K562 (cell line): ENCODE measurements at regions not wholly inside any gene's neighbourhood (a gene's known extent, or its start where the extent isn't known, plus 50 kb on each side); places are given as distances from the start of the nearest gene placed in this dataset.

Source experiments
- ATAC-seq: fragments of 200-7000 bp; cut with Tn5 transposase; 3 replicates; pipeline ENCODE4 v1.9.1; 2020; ENCODE audit warnings: moderate library complexity
- BruUV-seq: library from RNA; stranded (reverse); fragments of 400-500 nt; replicated peaks from 2 replicates; lab custom pipeline; 2021; lab: Mats Ljungman, UMichigan
- CTCF ChIA-PET: fragments of 300-600 bp; formaldehyde crosslinking; extraction: SDS; loops from one replicate; lab custom pipeline; 2021; ENCODE audit warnings: low intra/inter-chr PET ratio; lab: Yijun Ruan, JAX
- POLR2A ChIA-PET: fragments of 300-600, 350-650 bp; sonication (Branson Sonifier 250); formaldehyde crosslinking; extraction: SDS; loops from one replicate; lab custom pipeline; 2021; ENCODE audit warnings: antibody characterized with exemption, inconsistent platforms; lab: Yijun Ruan, JAX
- DNase-seq, 4 experiments: peaks; one replicate each; pipeline versions ENCODE4 v3.0.0 to v3.0.0-alpha.2; 2011 to 2018; ENCODE audit warnings: low spot score in 3 of 4, mixed read lengths in 3 of 4; ENCODE audit errors: extremely low read depth in 1 of 4
- FAIRE-seq: peaks from 2 replicates; lab custom pipeline; 2011; peaks lifted over from hg19 to GRCh38; lab: Jason Lieb, UNC
- H2AFZ ChIP-seq: 2 replicates; pipeline ENCODE4 v1.6.0; 2011; ENCODE audit warnings: low read depth, low read length, control low read depth, inconsistent platforms
- H3K27ac ChIP-seq: fragments of 200-600 bp; 3 replicates; pipeline ENCODE4 v1.8.0; 2011; ENCODE audit warnings: low read depth, mild to moderate bottlenecking, control low read depth, inconsistent platforms, low read length, moderate library complexity, mixed read lengths; ENCODE audit errors: extremely low read depth
- H3K27me3 ChIP-seq, 2 experiments: fragments of 300-600 bp in 1 of 2; 2 replicates in 1 of 2; 3 replicates in 1 of 2; pipeline versions ENCODE4 v1.6.0 to v1.8.0; 2011; ENCODE audit warnings: inconsistent platforms in 2 of 2, low read length in 2 of 2, mild to moderate bottlenecking in 1 of 2, mixed read lengths in 1 of 2, moderate library complexity in 1 of 2; ENCODE audit not compliant: control insufficient read depth in 2 of 2, insufficient read depth in 2 of 2
- H3K36me3 ChIP-seq: fragments of 300-600 bp; 3 replicates; pipeline ENCODE4 v1.8.0; 2011; ENCODE audit warnings: mild to moderate bottlenecking, low read length, inconsistent platforms; ENCODE audit not compliant: control insufficient read depth, insufficient read depth
- H3K4me1 ChIP-seq, 2 experiments: fragments of 200-600 bp in 1 of 2; replicated peaks in 1 of 2; 2 replicates in 1 of 2; 3 replicates in 1 of 2; pipeline versions ENCODE4 v1.5.1 to v1.8.0; 2011; ENCODE audit warnings: inconsistent platforms in 2 of 2, low read length in 2 of 2, mild to moderate bottlenecking in 1 of 2, mixed read lengths in 1 of 2, moderate library complexity in 1 of 2; ENCODE audit not compliant: control insufficient read depth in 2 of 2, insufficient read depth in 2 of 2
- H3K4me2 ChIP-seq: 2 replicates; pipeline ENCODE4 v1.6.1; 2011; ENCODE audit warnings: low read length, control low read depth, inconsistent platforms, mixed read lengths; ENCODE audit not compliant: insufficient read depth
- H3K4me3 ChIP-seq: fragments of 200-600 bp; sonication (generic), shearing (Covaris generic); 2 replicates; pipeline ENCODE4 v1.5.1; 2016; ENCODE audit warnings: control low read depth, inconsistent platforms
- H3K79me2 ChIP-seq: fragments of 200-600 bp; 3 replicates; pipeline ENCODE4 v1.8.0; 2011; ENCODE audit warnings: low read length, inconsistent platforms; ENCODE audit not compliant: control insufficient read depth, insufficient read depth
- H3K9ac ChIP-seq, 2 experiments: 2 replicates each; pipeline versions ENCODE4 v1.6.0 to v1.6.1; 2011; ENCODE audit warnings: low read depth in 2 of 2, low read length in 2 of 2, control low read depth in 1 of 2, inconsistent platforms in 1 of 2, mild to moderate bottlenecking in 1 of 2, mixed read lengths in 1 of 2; ENCODE audit not compliant: insufficient read depth in 1 of 2
- H3K9me1 ChIP-seq: one replicate; pipeline ENCODE4 v1.6.0; 2011; ENCODE audit warnings: inconsistent platforms, mild to moderate bottlenecking, low read length, moderate library complexity; ENCODE audit not compliant: control insufficient read depth, insufficient read depth
- H3K9me3 ChIP-seq: replicated peaks from 2 replicates; pipeline ENCODE4 v1.5.1; 2011; ENCODE audit warnings: low read depth, low read length, inconsistent platforms; ENCODE audit not compliant: control insufficient read depth, insufficient read depth
- H4K20me1 ChIP-seq: replicated peaks from 2 replicates; pipeline ENCODE4 v1.6.1; 2011; ENCODE audit warnings: low read length, inconsistent platforms, mixed read lengths; ENCODE audit not compliant: control insufficient read depth, insufficient read depth
- ATF7 ChIP-seq: fragments of 450-650 bp; IDR thresholded peaks from 2 replicates; pipeline ENCODE4 v1.7.1; 2014; ENCODE audit warnings: mild to moderate bottlenecking, moderate library complexity
- CBFA2T3 ChIP-seq: fragments of 450-650 bp; IDR thresholded peaks from 2 replicates; pipeline ENCODE4 v1.6.1; 2017
- FOSL1 ChIP-seq: fragments of 200-800 bp; sonication (Bioruptor generic); conservative IDR thresholded peaks from 2 replicates; pipeline ENCODE4 v1.6.1; 2016; ENCODE audit warnings: missing genetic modification characterization, missing compliant biosample characterization
- SOX6 ChIP-seq: fragments of 450-650 bp; IDR thresholded peaks from 2 replicates; pipeline ENCODE4 v1.6.1; 2014; ENCODE audit warnings: mild to moderate bottlenecking
- THRB ChIP-seq: fragments of 450-650 bp; formaldehyde crosslinking; conservative IDR thresholded peaks from 2 replicates; pipeline ENCODE4 v1.4.0; 2022; ENCODE audit warnings: mild to moderate bottlenecking, missing genetic modification characterization
- ZNF324 ChIP-seq: fragments of 250-450 bp; sonication (Bioruptor Pico); IDR thresholded peaks from 2 replicates; pipeline ENCODE4 v1.4.0; 2020; ENCODE audit warnings: mild to moderate bottlenecking
- ZSCAN29 ChIP-seq: fragments of 450-650 bp; IDR thresholded peaks from 2 replicates; pipeline ENCODE4 v1.6.1; 2017
- WGBS: fragments of 100-300 bp; shearing (Covaris generic); methylation state at CpG from one replicate; pipeline ENCODE4 v1.1.6; 2016; ENCODE audit warnings: low coverage, mixed read lengths; ENCODE audit not compliant: insufficient coverage; ENCODE audit errors: missing lambda C conversion rate; 5-methylcytosine and 5-hydroxymethylcytosine counted together
- in situ Hi-C: fragments of 300-500 bp; cut with MboI; formaldehyde crosslinking; loops from 4 replicates; pipeline ENCODE4 v1.15.0; 2018; ENCODE audit warnings: inconsistent platforms, mixed read lengths
- intact Hi-C: fragments of 100-400 bp; cut with micrococcal nuclease; formaldehyde crosslinking; loops from 2 replicates; pipeline ENCODE4 v1.14.2; 2022
- TF ChIP-seq, protein P1 (sequence below), 2 experiments: fragments of 200-800 bp in 1 of 2; sonication (Bioruptor generic) in 1 of 2; sonication (generic) in 1 of 2; formaldehyde crosslinking in 1 of 2; IDR thresholded peaks in 1 of 2; conservative IDR thresholded peaks in 1 of 2; 2 replicates each; pipeline versions ENCODE4 v1.5.0 to v1.6.1; 2016 to 2020; ENCODE audit warnings: missing compliant biosample characterization in 1 of 2, missing genetic modification characterization in 1 of 2, missing genetic modification reagents in 1 of 2

DNA sequence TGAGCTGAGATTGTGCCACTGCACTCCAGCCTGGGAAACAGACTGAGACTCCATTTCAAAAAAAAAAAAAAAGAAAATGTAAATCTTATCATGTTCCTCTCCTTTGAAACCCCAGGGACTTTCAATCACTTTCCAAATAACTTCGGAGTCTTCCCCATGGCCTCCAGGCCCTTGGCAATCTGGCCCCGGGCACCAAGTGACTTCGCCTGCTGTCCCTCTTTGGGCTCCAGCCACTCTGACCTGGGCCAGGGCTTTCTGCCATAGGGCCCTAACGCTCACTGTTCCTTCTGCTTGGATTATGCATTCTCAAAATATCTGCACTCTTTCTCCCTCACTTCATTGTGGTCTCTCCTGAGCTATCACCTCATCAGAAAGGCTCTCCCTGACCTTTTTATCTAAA lies 260.9 kb downstream of the KLF13 start:
- H3K9me1 ChIP-seq: no peaks in the 10 kb centered on the region
- H3K27me3 ChIP-seq: no peaks in the 10 kb centered on the region; a peak in 1 of 5 replicates
- no peak overlapping the region for H2AFZ ChIP-seq
- DNase-seq (no peak), FAIRE-seq (no peak), ATAC-seq (no peak)
- BruUV-seq: no TSS peak
- H3K4me3 ChIP-seq: no peak overlapping the region
- ChIA-PET POLR2A (no interaction called here), CTCF (no interaction called here)
- no peak for TF ChIP-seq ZNF324 (CRISPR knock-in tag)
- no peak for TF ChIP-seq ATF7
- no peak for TF ChIP-seq ZSCAN29
- TF ChIP-seq CBFA2T3: no peak
- no peak for TF ChIP-seq FOSL1 (tag)
- in situ Hi-C loops (no loop called here), intact Hi-C loops (no loop called here)
- no peak overlapping the region for H3K9ac ChIP-seq
- no peak overlapping the region for H3K4me2 ChIP-seq
- H4K20me1 ChIP-seq: no peaks in the 10 kb centered on the region
- H3K79me2 ChIP-seq: no peaks in the 10 kb centered on the region
- H3K36me3 ChIP-seq: no peaks in the 10 kb centered on the region
- no peaks in the 10 kb centered on the region for H3K4me1 ChIP-seq
- 0% methylated on average over 4 of the region's 4 CpGs for WGBS
- no peak overlapping the region for H3K27ac ChIP-seq
- H3K9me3 ChIP-seq: no peaks in the 10 kb centered on the region

DNA sequence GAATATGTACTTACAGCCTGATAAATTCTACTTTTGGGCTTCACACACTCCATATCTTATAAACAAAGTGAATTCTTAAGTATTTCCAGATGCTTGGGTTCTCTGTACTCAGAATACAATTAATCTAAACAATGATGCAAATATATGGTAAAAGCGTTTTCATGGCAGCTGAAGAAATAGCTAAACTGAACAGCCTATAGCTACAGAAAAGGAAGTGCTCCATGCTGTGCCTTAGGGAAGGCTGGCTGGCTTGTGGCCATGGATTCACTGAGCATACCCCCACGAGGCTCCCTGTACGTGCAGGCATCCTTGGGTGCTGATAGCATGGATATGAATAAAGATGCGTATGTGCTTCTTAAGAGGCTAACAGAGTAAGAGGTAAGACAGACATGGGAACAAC lies 264.0 kb downstream of the KLF13 start:
- no peak for DNase-seq
- H3K36me3 ChIP-seq: no peaks in the 10 kb centered on the region
- in situ Hi-C loops: no loop called here
- no peaks in the 10 kb centered on the region for H3K9me3 ChIP-seq
- no TSS peak for BruUV-seq
- intact Hi-C loops: no loop called here
- ChIA-PET CTCF (no interaction called here), POLR2A (no interaction called here)
- H3K4me2 ChIP-seq: no peak overlapping the region
- no peaks in the 10 kb centered on the region for H3K4me1 ChIP-seq
- H3K27ac ChIP-seq: no peak overlapping the region
- H4K20me1 ChIP-seq: no peaks in the 10 kb centered on the region
- H3K79me2 ChIP-seq: no peaks in the 10 kb centered on the region
- WGBS: 0% methylated on average over 4 of the region's 4 CpGs
- TF ChIP-seq SOX6: no peak
- no peak for TF ChIP-seq THRB (CRISPR knock-in tag)
- TF ChIP-seq, protein P1, sequence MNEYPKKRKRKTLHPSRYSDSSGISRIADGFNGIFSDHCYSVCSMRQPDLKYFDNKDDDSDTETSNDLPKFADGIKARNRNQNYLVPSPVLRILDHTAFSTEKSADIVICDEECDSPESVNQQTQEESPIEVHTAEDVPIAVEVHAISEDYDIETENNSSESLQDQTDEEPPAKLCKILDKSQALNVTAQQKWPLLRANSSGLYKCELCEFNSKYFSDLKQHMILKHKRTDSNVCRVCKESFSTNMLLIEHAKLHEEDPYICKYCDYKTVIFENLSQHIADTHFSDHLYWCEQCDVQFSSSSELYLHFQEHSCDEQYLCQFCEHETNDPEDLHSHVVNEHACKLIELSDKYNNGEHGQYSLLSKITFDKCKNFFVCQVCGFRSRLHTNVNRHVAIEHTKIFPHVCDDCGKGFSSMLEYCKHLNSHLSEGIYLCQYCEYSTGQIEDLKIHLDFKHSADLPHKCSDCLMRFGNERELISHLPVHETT (CRISPR knock-in tag; conservative IDR thresholded peaks at IDR 0.05 in 1 of 2, IDR thresholded peaks at IDR 0.05 in 1 of 2): no peak
- H3K27me3 ChIP-seq: peaks cover 0 to 8% of the 10 kb centered on the region in 2 experiments; a peak in 1 of 5 replicates
- no peak overlapping the region for H3K9ac ChIP-seq
- no peak for FAIRE-seq
- no peak overlapping the region for H3K4me3 ChIP-seq
- no peaks in the 10 kb centered on the region for H3K9me1 ChIP-seq
- no peak overlapping the region for H2AFZ ChIP-seq
- no peak for ATAC-seq
